ENCODE measurements at regions not wholly inside any gene's neighbourhood (a gene's known extent, or its start where the extent isn't known, plus 50 kb on each side); places are given as distances from the start of the nearest gene placed in this dataset.

- DNase-seq: no peak
These were observed 230.3 kb downstream of the ENGASE start for GRCh38 chr17:79304884-79305283.

- no peak for DNase-seq
These were observed 229.1 kb downstream of the ENGASE start for GRCh38 chr17:79303641-79304205.

- DNase-seq: no peak
These were observed 226.8 kb downstream of the ENGASE start for GRCh38 chr17:79301469-79301868.

GRCh38 chr17:79299349-79299748, 224.7 kb downstream of the ENGASE start:
- no peak for DNase-seq

GRCh38 chr17:79298799-79299198, 224.2 kb downstream of the ENGASE start:
- no peak for DNase-seq

GRCh38 chr17:79296243-79296642, 221.6 kb downstream of the ENGASE start:
- DNase-seq: no peak

GRCh38 chr17:79295307-79295706, 220.7 kb downstream of the ENGASE start:
- no peak for DNase-seq

GRCh38 chr17:79294459-79295071, 219.9 kb downstream of the ENGASE start:
- no peak for DNase-seq

- no peak for DNase-seq
These were observed 217.9 kb downstream of the ENGASE start for GRCh38 chr17:79292501-79292900.

- no peak for DNase-seq
These were observed 216.8 kb downstream of the ENGASE start for GRCh38 chr17:79291391-79291790.

- no peak for DNase-seq
These were observed 216.1 kb downstream of the ENGASE start for GRCh38 chr17:79290726-79291125.

- DNase-seq: no peak
These were observed 214.3 kb downstream of the ENGASE start for GRCh38 chr17:79288950-79289349.

GRCh38 chr17:79286440-79286839, 211.8 kb downstream of the ENGASE start:
- no peak for DNase-seq

GRCh38 chr17:79285973-79286372, 211.3 kb downstream of the ENGASE start:
- DNase-seq: no peak

GRCh38 chr17:79282294-79282693, 207.7 kb downstream of the ENGASE start:
- no peak for DNase-seq

GRCh38 chr17:79281803-79282202, 207.2 kb downstream of the ENGASE start:
- DNase-seq: no peak

- DNase-seq: no peak
These were observed 206.4 kb downstream of the ENGASE start for GRCh38 chr17:79280866-79281572.

GRCh38 chr17:79280010-79280409, 205.4 kb downstream of the ENGASE start:
- no peak for DNase-seq

- no peak for DNase-seq
These were observed 204.7 kb downstream of the ENGASE start for GRCh38 chr17:79279320-79279719.

GRCh38 chr17:79276821-79277220, 202.2 kb downstream of the ENGASE start:
- no peak for DNase-seq

GRCh38 chr17:79273660-79274059, 199.0 kb downstream of the ENGASE start:
- no peak for DNase-seq

GRCh38 chr17:79272666-79273219, 198.1 kb downstream of the ENGASE start:
- no peak for DNase-seq

GRCh38 chr17:79272220-79272619, 197.6 kb downstream of the ENGASE start:
- DNase-seq: no peak

- no peak for DNase-seq
These were observed 195.0 kb downstream of the ENGASE start for GRCh38 chr17:79269620-79270019.
